HCT116 (cell line): ENCODE measurements at regions not wholly inside any gene's neighbourhood (a gene's known extent, or its start where the extent isn't known, plus 50 kb on each side); places are given as distances from the start of the nearest gene placed in this dataset.

Experiments
- ATAC-seq: fragments of 200-7000 bp; cut with Tn5 transposase; 2 replicates; pipeline ENCODE4 v1.9.1; 2020; ENCODE audit warnings: mild to moderate bottlenecking, moderate library complexity
- BruUV-seq: library from RNA; stranded (reverse); fragments of 400-500 nt; replicated peaks from 2 replicates; lab custom pipeline; 2021; lab: Mats Ljungman, UMichigan
- CTCF ChIA-PET: fragments of 300-600 bp; sonication (Branson Sonifier 250); formaldehyde crosslinking; loops from one replicate; lab custom pipeline; 2021; ENCODE audit warnings: antibody characterized with exemption; lab: Charles Lee
- POLR2A ChIA-PET: fragments of 300-600, 350-600 bp; sonication (Branson Sonifier 250); formaldehyde crosslinking; loops from one replicate; lab custom pipeline; 2021; ENCODE audit warnings: antibody characterized with exemption; lab: Charles Lee
- RAD21 ChIA-PET, 2 experiments: fragments of 300-600 bp; sonication (Branson Sonifier 250); formaldehyde crosslinking; loops; one replicate each; lab custom pipeline; 2023; ENCODE audit warnings: low total read pairs in 2 of 2; ENCODE audit not compliant: uncharacterized antibody in 2 of 2, unreplicated experiment in 2 of 2, low non-redundant PET in 1 of 2; lab: Charles Lee
- DNase-seq: peaks from one replicate; pipeline ENCODE4 v3.0.0-alpha.2; 2010; ENCODE audit warnings: low read depth, low spot score
- H2AFZ ChIP-seq: fragments of 200-600 bp; shearing (Covaris generic), sonication (generic); 2 replicates; pipeline ENCODE4 v1.6.1; 2017; ENCODE audit warnings: low read depth, mixed run types, mixed read lengths, antibody characterized with exemption, low read length; ENCODE audit not compliant: poor library complexity, severe bottlenecking
- H3K27ac ChIP-seq: 2 replicates; pipeline ENCODE4 v1.5.1; 2012; ENCODE audit warnings: low read depth, low read length
- H3K27me3 ChIP-seq: fragments of 200-600 bp; sonication (generic); 2 replicates; pipeline ENCODE4 v1.6.1; 2016; ENCODE audit warnings: mixed run types, low read length, mixed read lengths; ENCODE audit not compliant: insufficient read depth
- H3K36me3 ChIP-seq, 2 experiments: fragments of 200-500 bp in 1 of 2; fragments of 200-600 bp in 1 of 2; sonication (Bioruptor generic) in 1 of 2; sonication (generic) in 1 of 2; 2 replicates each; pipeline versions ENCODE4 v1.5.1 to v1.6.1; 2014 to 2016; ENCODE audit warnings: low read length in 2 of 2, inconsistent platforms in 1 of 2, mixed read lengths in 1 of 2, mixed run types in 1 of 2; ENCODE audit not compliant: insufficient read depth in 2 of 2, control insufficient read depth in 1 of 2
- H3K4me1 ChIP-seq, 2 experiments: fragments of 200-600 bp in 1 of 2; sonication (generic) in 1 of 2; 2 replicates each; pipeline versions ENCODE4 v1.5.1 to v1.6.1; 2012 to 2017; ENCODE audit warnings: low read length in 2 of 2, inconsistent platforms in 1 of 2, mild to moderate bottlenecking in 1 of 2, mixed read lengths in 1 of 2, mixed run types in 1 of 2, moderate library complexity in 1 of 2; ENCODE audit not compliant: insufficient read depth in 2 of 2, control insufficient read depth in 1 of 2
- H3K4me2 ChIP-seq: fragments of 200-600 bp; sonication (generic); 2 replicates; pipeline ENCODE4 v1.6.1; 2017; ENCODE audit warnings: mixed run types, low read length, mixed read lengths
- H3K4me3 ChIP-seq, 2 experiments: fragments of 200-600 bp in 1 of 2; sonication (generic) in 1 of 2; replicated peaks in 1 of 2; 2 replicates each; pipeline ENCODE4 v1.5.1; 2011 to 2016; ENCODE audit warnings: low read length in 2 of 2, control low read depth in 1 of 2, low read depth in 1 of 2, mild to moderate bottlenecking in 1 of 2, mixed read lengths in 1 of 2, mixed run types in 1 of 2
- H3K79me2 ChIP-seq: fragments of 200-600 bp; sonication (generic); 2 replicates; pipeline ENCODE4 v1.6.1; 2017; ENCODE audit warnings: mild to moderate bottlenecking, mixed run types, low read length, moderate library complexity, mixed read lengths; ENCODE audit not compliant: insufficient read depth
- H3K9ac ChIP-seq: fragments of 200-600 bp; sonication (generic); 2 replicates; pipeline ENCODE4 v1.6.1; 2016; ENCODE audit warnings: low read length, mixed read lengths
- H3K9me2 ChIP-seq: fragments of 200-600 bp; sonication (generic), shearing (Covaris generic); 2 replicates; pipeline ENCODE4 v1.6.1; 2017; ENCODE audit warnings: mixed run types, mild to moderate bottlenecking, moderate library complexity; ENCODE audit not compliant: insufficient read depth
- H3K9me3 ChIP-seq, 2 experiments: fragments of 200-500 bp in 1 of 2; fragments of 200-600 bp in 1 of 2; sonication (Bioruptor generic) in 1 of 2; sonication (generic) in 1 of 2; 2 replicates each; pipeline ENCODE4 v1.6.1; 2014 to 2017; ENCODE audit warnings: low read length in 2 of 2, mixed read lengths in 2 of 2, inconsistent platforms in 1 of 2, low read depth in 1 of 2, mild to moderate bottlenecking in 1 of 2, mixed run types in 1 of 2, moderate library complexity in 1 of 2; ENCODE audit not compliant: control insufficient read depth in 1 of 2, insufficient read depth in 1 of 2
- H4K20me1 ChIP-seq: fragments of 200-600 bp; sonication (generic), shearing (Covaris generic); 2 replicates; pipeline ENCODE4 v1.6.1; 2017; ENCODE audit warnings: mixed run types, mild to moderate bottlenecking, moderate library complexity; ENCODE audit not compliant: insufficient read depth
- CTCF ChIP-seq, 3 experiments: fragments of 200-600 bp in 1 of 3; sonication (generic) in 1 of 3; IDR thresholded peaks in 2 of 3; conservative IDR thresholded peaks in 1 of 3; 2 replicates each; pipeline ENCODE4 v1.5.1; 2012 to 2017; ENCODE audit warnings: low read depth in 2 of 3, low read length in 2 of 3, antibody characterized with exemption in 1 of 3, borderline replicate concordance in 1 of 3, control low read depth in 1 of 3, mild to moderate bottlenecking in 1 of 3, mixed read lengths in 1 of 3, mixed run types in 1 of 3, moderate library complexity in 1 of 3; ENCODE audit not compliant: insufficient read depth in 1 of 3
- EGR1 ChIP-seq: IDR thresholded peaks from 2 replicates; pipeline ENCODE4 v1.6.1; 2012; ENCODE audit warnings: low read depth
- JUND ChIP-seq: IDR thresholded peaks from 2 replicates; pipeline ENCODE4 v1.6.1; 2012
- POLR2A ChIP-seq: IDR thresholded peaks from 2 replicates; pipeline ENCODE4 v1.7.0; 2011; ENCODE audit warnings: borderline replicate concordance; ENCODE audit not compliant: insufficient read depth, insufficient read length; ENCODE audit errors: extremely low read depth
- REST ChIP-seq: IDR thresholded peaks from 2 replicates; pipeline ENCODE4 v1.6.1; 2012; ENCODE audit warnings: low read depth
- SRF ChIP-seq: IDR thresholded peaks from 2 replicates; pipeline ENCODE4 v1.6.1; 2012; ENCODE audit warnings: low read depth
- TCF7L2 ChIP-seq: IDR thresholded peaks from 2 replicates; pipeline ENCODE4 v1.7.0; 2011; ENCODE audit warnings: borderline replicate concordance, inconsistent platforms; ENCODE audit not compliant: insufficient read depth, insufficient read length; ENCODE audit errors: extremely low read depth
- ZNF274 ChIP-seq: fragments of 200-500 bp; sonication (Bioruptor generic); IDR thresholded peaks from 2 replicates; pipeline ENCODE4 v1.6.1; 2014; ENCODE audit warnings: mild to moderate bottlenecking, low read depth, low read length, inconsistent platforms
- intact Hi-C: fragments of 100-400 bp; cut with micrococcal nuclease; formaldehyde crosslinking; loops from 2 replicates; pipeline ENCODE4 v1.10.0; 2022

- Histone ChIP-seq H3K4me3 (no peak overlapping the region), H3K4me2 (no peak overlapping the region), H3K79me2 (no peaks in the 10 kb centered on the region), H3K9me2 (no peaks in the 10 kb centered on the region), H3K4me1 (peaks cover 0 to 3% of the 10 kb centered on the region in 2 experiments; a peak in 1 of 4 replicates), H3K9ac (no peak overlapping the region), H3K36me3 (no peaks in the 10 kb centered on the region; a peak in 1 of 4 replicates), H3K9me3 (0 out of 4 replicates have a peak, but pooled peaks cover 3 to 5% of the 10 kb centered on the region in 2 experiments), H2AFZ (no peak overlapping the region), H3K27ac (no peak overlapping the region)
- ATAC-seq (no peak), DNase-seq (no peak)
- ChIA-PET RAD21 (no interaction called here), CTCF (no interaction called here)
- intact Hi-C loops = no loop called here
- no TSS peak for BruUV-seq
- TF ChIP-seq JUND (no peak), TCF7L2 (no peak), EGR1 (no peak), SRF (no peak), ZNF274 (no peak), POLR2A (no peak)
- TF ChIP-seq, all 23 proteins: peak for 0
- POLR2A ChIA-PET = no interaction called here
- Histone ChIP-seq H3K27me3 (no peaks in the 10 kb centered on the region), H4K20me1 (no peaks in the 10 kb centered on the region)
Observed at GRCh38 chr14:53478174-53478573, 325.1 kb upstream of the DDHD1 start.

GRCh38 chr14:53473480-53473879 is 320.4 kb upstream of the DDHD1 start:
- Histone ChIP-seq H3K4me1 (peaks cover 3 to 13% of the 10 kb centered on the region in 2 experiments; a peak in 1 of 4 replicates), H2AFZ (no peak overlapping the region), H3K4me2 (no peak overlapping the region)
- ATAC-seq = peak; percentile 73
- TF ChIP-seq POLR2A (no peak), CTCF (IDR thresholded peaks at IDR 0.05 in 2 of 3, conservative IDR thresholded peaks at IDR 0.05 in 1 of 3; ENCODE audit: borderline replicate concordance in 1 of 3, insufficient read depth in 1 of 3, low read depth in 2 of 3, low read length in 2 of 3) (peak in 1 of 3 experiments; percentile 31; a peak in 2 of 6 replicates), REST (no peak), JUND (no peak)
- TF ChIP-seq, all 23 proteins: peak for 1
- H3K79me2 ChIP-seq = no peaks in the 10 kb centered on the region
- H3K36me3 ChIP-seq = no peaks in the 10 kb centered on the region
- no peak overlapping the region for H3K27ac ChIP-seq
- H3K4me3 ChIP-seq = no peak overlapping the region
- RAD21 ChIA-PET = no interaction called here
- H3K9me2 ChIP-seq = no peaks in the 10 kb centered on the region
- CTCF ChIA-PET = interaction anchor here (1.2 kb wide), 1 partner anchor 13 kb away, joined by 4 read pairs; no protein-coding TSS in a partner anchor
- intact Hi-C loops = no loop called here
- no peaks in the 10 kb centered on the region for H4K20me1 ChIP-seq
- DNase-seq = no peak
- no peaks in the 10 kb centered on the region for H3K27me3 ChIP-seq
- POLR2A ChIA-PET = no interaction called here
- BruUV-seq = no TSS peak
- H3K9me3 ChIP-seq = no peaks in the 10 kb centered on the region
- no peak overlapping the region for H3K9ac ChIP-seq
